GM18867 (cell line): ENCODE measurements at regions not wholly inside any gene's neighbourhood (a gene's known extent, or its start where the extent isn't known, plus 50 kb on each side); places are given as distances from the start of the nearest gene placed in this dataset.
A peak's percentile ranks its signal among the peaks of the same experiment; 100 is the strongest.

Source experiments
- ATAC-seq: cut with Tn5 transposase; IDR thresholded peaks from one replicate; pipeline ENCODE4 v1.9.1; 2021; ENCODE audit warnings: mild to moderate bottlenecking, moderate library complexity; ENCODE audit not compliant: unreplicated experiment

GRCh38 chr2:204261846-204262245 lies 283.4 kb upstream of the PARD3B start:
- ATAC-seq = no peak

DNA sequence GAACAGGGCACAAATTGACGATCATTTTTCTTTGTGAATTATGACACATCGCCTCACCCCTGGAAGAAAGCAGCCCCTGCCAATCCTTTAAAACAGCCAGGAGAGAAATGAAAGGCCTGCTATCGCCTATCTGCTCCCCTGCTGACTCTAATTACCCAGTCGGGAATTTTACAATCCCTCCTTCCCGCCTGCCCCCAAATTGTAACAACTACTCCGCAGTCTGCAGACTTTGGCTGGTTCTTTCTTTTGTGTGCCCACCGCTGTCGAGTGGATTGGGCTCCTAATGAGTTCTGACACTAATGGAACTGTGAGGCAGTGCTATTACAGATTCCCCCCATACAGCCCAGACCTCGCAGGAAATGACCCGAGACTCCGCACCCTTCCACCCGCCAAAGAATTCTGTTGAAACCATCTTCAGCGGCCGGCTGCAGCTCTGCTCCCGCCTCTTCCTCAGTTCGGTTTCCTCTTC lies 281.2 kb upstream of the PARD3B start:
- ATAC-seq = no peak

GRCh38 chr2:204264621-204265140 lies 280.6 kb upstream of the PARD3B start:
- ATAC-seq = no peak

DNA sequence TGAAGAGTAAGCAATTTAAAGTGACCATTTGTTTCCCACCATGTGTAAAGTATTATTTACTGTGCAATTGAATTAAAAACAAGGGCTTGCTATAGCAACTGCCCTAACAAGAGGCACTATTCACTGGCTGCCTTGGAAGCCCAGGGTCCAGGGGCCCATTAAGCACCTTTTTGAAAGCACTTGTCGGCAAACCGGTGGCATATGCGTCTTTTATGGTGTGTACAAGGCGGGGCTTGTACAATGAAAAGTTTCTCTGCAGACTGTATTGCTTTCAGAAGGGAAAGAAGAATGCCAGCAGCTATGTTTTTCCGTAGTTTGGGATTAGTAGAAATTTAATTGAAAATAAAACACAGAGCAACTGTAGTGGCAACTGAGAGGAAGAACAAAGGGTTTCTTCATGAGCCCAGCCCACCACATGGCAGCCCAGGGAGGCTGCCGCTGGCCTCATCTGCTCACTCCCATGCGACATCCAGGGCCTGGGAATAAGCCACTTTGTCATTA lies 279.5 kb upstream of the PARD3B start:
- no peak for ATAC-seq

- ATAC-seq = no peak
Measured at GRCh38 chr2:204268458-204268857, 276.8 kb upstream of the PARD3B start.

DNA sequence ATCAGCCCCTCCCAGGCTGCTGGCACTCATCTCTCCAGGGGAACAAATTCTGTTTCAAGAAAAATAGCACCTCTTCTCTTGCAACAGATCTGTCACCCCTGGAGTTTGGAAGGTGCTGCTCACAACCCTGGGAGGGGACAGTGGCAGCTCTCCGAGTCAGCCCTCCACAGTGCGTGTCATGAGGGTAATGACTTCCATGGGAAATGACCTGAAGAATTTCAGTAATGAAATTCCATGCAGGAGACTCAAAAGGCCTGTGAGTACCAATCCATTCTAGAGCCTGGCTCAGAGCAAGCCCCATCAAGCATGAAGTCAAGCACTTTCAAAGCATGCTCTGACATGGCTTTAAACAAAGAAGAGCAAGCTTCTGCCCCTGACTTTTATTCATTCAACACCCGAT lies 276.3 kb upstream of the PARD3B start:
- ATAC-seq = no peak

DNA sequence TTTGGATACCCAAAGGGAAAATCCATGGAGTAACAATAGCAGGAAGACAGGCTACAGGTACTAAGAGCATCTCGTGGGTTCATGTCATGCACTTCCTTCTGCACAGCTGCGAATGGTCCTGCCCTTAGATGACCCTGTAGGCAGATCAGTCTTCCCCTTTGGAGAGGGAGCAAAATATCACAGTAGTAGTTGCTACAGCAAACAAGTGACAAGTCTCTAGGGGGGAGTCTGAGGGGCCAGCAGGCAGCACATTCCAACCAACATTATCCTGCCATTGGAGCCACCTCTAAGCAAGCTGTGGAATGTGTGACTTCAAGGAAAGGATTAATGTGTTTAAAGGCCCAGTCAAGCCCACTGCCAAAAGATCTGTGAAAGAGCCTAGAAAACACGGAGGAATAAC lies 273.2 kb upstream of the PARD3B start:
- no peak for ATAC-seq

- no peak for ATAC-seq
Measured at GRCh38 chr2:204272610-204273287, 272.5 kb upstream of the PARD3B start.

DNA sequence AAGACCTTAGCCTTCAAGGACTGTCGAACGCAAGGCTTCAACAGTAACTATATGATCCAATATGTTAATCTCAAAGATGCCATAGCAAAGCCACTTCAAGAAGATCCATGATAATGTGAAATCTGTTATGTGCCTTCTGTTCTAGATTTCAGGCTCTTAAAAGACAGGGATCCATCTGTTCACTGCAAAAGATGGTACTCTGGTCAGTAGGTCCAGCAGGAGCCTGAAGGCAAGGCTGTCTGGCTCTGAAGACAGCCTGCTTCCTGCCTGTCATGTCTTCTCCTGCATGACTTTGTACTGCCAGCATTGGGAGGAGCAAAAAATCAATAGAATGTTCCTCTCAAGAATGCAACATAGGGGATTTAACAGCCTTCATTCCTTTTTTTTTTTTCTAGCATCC lies 270.8 kb upstream of the PARD3B start:
- no peak for ATAC-seq

GRCh38 chr2:204274991-204275390 lies 270.3 kb upstream of the PARD3B start:
- ATAC-seq = no peak

DNA sequence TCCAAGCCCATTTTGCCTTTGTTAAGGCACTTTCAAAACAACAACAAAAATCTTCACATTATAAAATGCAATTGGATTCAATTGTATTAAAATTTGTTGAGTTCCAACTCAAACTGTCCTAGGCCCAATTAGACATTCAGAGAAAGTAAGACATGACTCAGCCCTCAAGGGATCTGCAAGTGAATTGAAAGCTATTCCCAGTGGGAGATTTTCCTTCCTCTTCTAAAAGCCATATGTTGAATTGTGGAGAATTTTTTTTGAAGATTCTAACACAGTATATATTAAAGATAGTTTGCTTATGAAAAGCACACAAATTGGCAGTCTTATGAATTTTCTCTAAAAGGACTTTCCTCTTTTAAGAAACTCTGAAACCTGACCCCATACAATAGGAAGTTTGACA lies 268.0 kb upstream of the PARD3B start:
- ATAC-seq = no peak

DNA sequence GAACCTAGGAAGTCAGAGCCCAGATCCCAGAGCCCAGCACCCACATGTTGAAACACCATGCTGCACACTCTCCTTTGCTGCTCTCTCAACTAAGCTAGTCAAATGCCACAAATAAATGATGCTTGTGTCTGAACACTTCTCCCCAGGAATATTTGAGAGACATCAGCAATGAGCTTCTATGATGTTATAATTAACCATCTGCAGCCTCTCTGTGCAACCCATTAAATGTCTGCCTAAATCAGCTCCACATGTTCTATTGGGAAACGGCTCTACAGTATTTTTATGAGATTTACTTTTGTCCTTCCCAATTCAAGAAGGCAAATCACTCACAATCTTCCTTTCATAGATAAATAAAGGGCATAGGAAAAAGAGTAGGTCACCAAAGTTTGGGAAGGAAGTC lies 266.8 kb upstream of the PARD3B start:
- no peak for ATAC-seq

GRCh38 chr2:204279819-204280218 lies 265.5 kb upstream of the PARD3B start:
- ATAC-seq = no peak

DNA sequence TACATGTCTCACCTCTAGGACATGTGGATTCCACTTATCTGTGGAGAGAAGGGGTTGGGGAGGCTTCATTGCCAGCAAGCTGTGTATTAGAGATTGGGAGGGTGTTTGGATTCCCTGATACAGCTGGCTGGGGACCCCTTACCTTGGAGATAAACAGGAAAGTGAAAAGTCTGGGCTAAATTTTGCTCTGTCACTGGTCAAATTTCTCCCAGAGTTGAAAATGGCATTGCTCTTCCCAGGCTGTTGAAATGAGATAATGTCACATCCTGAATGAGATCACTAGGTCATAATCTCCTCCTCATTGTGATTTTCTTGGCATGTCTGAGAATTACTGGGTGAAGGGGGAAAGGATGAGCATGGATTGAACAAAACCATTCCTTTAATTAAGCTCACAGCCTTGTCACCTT lies 265.0 kb upstream of the PARD3B start:
- no peak for ATAC-seq

- ATAC-seq = no peak
Measured at GRCh38 chr2:204282081-204282480, 263.2 kb upstream of the PARD3B start.

GRCh38 chr2:204282525-204282924 lies 262.8 kb upstream of the PARD3B start:
- ATAC-seq = peak; percentile 64

GRCh38 chr2:204289066-204289465 lies 256.2 kb upstream of the PARD3B start:
- no peak for ATAC-seq

- no peak for ATAC-seq
Measured at GRCh38 chr2:204292439-204292838, 252.8 kb upstream of the PARD3B start.

DNA sequence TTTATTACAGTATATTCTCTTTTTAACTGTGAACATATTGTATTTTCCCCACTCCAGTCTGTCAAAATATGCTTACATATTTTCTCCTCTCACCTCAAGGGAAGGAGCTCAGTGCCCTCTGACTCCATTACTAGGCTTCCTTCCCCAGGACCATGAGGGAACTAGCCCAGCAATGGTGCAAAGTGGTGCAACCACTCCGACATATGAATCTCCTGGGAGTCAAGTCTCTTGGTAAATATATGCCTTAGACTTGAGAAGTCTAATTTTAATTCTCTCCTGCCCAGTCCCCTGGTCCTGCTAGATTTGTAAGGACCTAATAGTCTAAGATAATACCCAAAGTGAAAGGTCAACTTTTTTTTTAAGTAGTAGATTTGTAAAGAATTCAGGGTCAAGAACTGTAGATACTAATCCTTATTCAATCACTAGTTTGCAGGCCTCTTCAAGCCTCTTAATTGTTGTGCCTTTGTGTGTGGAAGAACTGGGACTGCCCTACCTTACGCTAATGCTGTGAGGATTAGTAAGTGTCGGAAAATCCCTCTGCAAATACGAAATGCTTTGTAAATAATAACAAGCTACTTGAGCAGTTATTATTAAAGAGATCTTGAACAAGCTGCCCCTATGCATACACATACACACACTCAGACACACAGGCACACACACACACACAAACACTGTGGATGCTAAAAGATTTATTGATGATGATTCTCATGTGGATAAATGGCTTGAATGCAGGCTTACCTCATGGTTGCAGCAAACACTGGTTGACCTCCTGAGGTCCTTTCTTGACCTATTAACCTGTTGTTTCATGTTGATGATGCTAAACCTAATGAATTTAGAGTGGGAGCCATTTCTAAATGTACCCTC lies 251.2 kb upstream of the PARD3B start:
- no peak for ATAC-seq

GRCh38 chr2:204298404-204298803 lies 246.9 kb upstream of the PARD3B start:
- no peak for ATAC-seq

- ATAC-seq = no peak
Measured at GRCh38 chr2:204299766-204300165, 245.5 kb upstream of the PARD3B start.

GRCh38 chr2:204306667-204307066 lies 238.6 kb upstream of the PARD3B start:
- no peak for ATAC-seq
